ENCODE measurements at regions not wholly inside any gene's neighbourhood (a gene's known extent, or its start where the extent isn't known, plus 50 kb on each side); places are given as distances from the start of the nearest gene placed in this dataset.

DNA sequence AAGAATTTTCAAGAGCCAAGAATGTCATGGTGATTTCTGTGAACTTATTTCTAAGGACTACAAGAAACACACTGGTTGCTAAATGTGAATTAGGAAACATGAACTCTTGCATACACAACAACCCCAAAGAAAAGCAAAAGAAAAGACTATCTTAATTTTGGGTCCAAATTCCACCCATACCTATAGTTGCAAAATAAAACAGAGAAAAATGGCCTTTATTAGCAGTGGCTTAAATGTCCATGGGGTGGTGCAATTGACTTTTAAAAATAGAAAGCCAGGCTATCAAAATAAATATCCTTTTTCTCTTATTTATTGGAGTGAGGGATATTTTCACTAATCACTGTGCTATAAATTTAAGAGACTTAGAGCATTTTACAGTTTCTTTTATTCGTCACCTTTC lies 80.9 kb upstream of the DPYD start:
- DNase-seq: no peak
- Histone ChIP-seq H3K9ac (ENCODE audit: insufficient read depth in 1 of 2, low read length in 2 of 2) (no peak overlapping the region), H3K36me3 (ENCODE audit: control insufficient read depth in 4 of 4, insufficient read depth in 4 of 4, low read length in 4 of 4) (no peaks in the 10 kb centered on the region), H3K27ac (ENCODE audit: low read depth in 1 of 2, low read length in 1 of 2) (no peak overlapping the region), H3K27me3 (ENCODE audit: control insufficient read depth in 3 of 3, insufficient read depth in 3 of 3, low read length in 2 of 3) (no peaks in the 10 kb centered on the region), H3K4me1 (ENCODE audit: control insufficient read depth in 5 of 5, insufficient read depth in 5 of 5, low read length in 5 of 5) (no peaks in the 10 kb centered on the region), H3K4me3 (no peak overlapping the region), H3K9me3 (ENCODE audit: control insufficient read depth in 4 of 4, insufficient read depth in 3 of 4, low read length in 3 of 4) (no peaks in the 10 kb centered on the region)
- TF ChIP-seq, protein P1, sequence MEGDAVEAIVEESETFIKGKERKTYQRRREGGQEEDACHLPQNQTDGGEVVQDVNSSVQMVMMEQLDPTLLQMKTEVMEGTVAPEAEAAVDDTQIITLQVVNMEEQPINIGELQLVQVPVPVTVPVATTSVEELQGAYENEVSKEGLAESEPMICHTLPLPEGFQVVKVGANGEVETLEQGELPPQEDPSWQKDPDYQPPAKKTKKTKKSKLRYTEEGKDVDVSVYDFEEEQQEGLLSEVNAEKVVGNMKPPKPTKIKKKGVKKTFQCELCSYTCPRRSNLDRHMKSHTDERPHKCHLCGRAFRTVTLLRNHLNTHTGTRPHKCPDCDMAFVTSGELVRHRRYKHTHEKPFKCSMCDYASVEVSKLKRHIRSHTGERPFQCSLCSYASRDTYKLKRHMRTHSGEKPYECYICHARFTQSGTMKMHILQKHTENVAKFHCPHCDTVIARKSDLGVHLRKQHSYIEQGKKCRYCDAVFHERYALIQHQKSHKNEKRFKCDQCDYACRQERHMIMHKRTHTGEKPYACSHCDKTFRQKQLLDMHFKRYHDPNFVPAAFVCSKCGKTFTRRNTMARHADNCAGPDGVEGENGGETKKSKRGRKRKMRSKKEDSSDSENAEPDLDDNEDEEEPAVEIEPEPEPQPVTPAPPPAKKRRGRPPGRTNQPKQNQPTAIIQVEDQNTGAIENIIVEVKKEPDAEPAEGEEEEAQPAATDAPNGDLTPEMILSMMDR (IDR thresholded peaks at IDR 0.05; ENCODE audit: control extremely low read depth, extremely low read depth): no peak
- 96 to 97% methylated on average over 1 of the region's 1 CpG for WGBS, 2 donors
- ATAC-seq (ENCODE audit: insufficient read depth, low FRiP score): no peak

DNA sequence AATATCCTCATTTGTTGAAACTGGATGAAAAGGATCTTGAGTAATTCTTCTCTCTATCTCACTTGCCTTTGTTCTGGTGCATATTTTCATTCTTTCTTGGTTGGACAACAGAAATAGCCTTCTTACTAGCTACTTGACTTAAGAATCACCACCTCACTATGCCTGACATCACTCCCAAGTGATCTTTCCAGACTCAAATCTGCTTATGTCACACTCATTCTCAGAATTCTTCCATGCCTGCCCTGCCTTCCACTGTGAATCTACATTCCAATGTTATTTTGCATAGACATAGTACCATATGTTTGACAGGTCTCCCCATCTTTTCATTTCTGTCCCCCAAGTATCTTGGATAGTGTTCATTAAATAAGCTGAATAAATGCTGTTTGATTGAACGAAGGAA lies 78.5 kb upstream of the DPYD start:
- Histone ChIP-seq H3K9me3 (ENCODE audit: control insufficient read depth in 4 of 4, insufficient read depth in 3 of 4, low read length in 3 of 4) (no peaks in the 10 kb centered on the region), H3K4me3 (no peak overlapping the region), H3K36me3 (ENCODE audit: control insufficient read depth in 4 of 4, insufficient read depth in 4 of 4, low read length in 4 of 4) (no peaks in the 10 kb centered on the region), H3K9ac (ENCODE audit: insufficient read depth in 1 of 2, low read length in 2 of 2) (no peak overlapping the region), H3K27ac (ENCODE audit: low read depth in 1 of 2, low read length in 1 of 2) (no peak overlapping the region), H3K4me1 (ENCODE audit: control insufficient read depth in 5 of 5, insufficient read depth in 5 of 5, low read length in 5 of 5) (no peaks in the 10 kb centered on the region), H3K27me3 (ENCODE audit: control insufficient read depth in 3 of 3, insufficient read depth in 3 of 3, low read length in 2 of 3) (no peaks in the 10 kb centered on the region)
- ATAC-seq (ENCODE audit: insufficient read depth, low FRiP score) (no peak), DNase-seq (no peak)
- whole genome bisulfite sequencing, 2 donors: 70 to 91% methylated on average over 1 of the region's 1 CpG
- TF ChIP-seq, protein P1 (IDR thresholded peaks at IDR 0.05; ENCODE audit: control extremely low read depth, extremely low read depth): no peak

DNA sequence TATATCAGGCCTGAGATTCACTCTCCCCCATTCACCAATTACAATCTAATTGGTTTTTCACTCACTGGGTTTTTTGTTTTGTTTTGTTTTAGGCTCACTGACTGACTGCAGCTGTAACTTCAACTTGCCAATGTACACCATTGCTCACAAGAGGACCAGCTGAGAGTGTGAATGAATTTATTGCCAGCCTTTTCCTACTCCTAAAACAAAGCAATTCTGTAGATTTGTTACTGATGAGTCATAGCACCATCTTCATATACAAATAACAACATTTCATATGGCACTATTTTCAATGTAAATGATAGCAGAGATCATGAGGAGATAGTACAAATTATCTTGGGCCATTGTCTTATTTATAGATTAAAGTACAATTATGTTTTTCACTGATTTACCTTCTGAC lies 76.0 kb upstream of the DPYD start:
- Histone ChIP-seq H3K9me3 (ENCODE audit: control insufficient read depth in 4 of 4, insufficient read depth in 3 of 4, low read length in 3 of 4) (no peaks in the 10 kb centered on the region), H3K4me3 (no peak overlapping the region), H3K27ac (ENCODE audit: low read depth in 1 of 2, low read length in 1 of 2) (no peak overlapping the region), H3K36me3 (ENCODE audit: control insufficient read depth in 4 of 4, insufficient read depth in 4 of 4, low read length in 4 of 4) (no peaks in the 10 kb centered on the region), H3K27me3 (ENCODE audit: control insufficient read depth in 3 of 3, insufficient read depth in 3 of 3, low read length in 2 of 3) (no peaks in the 10 kb centered on the region), H3K4me1 (ENCODE audit: control insufficient read depth in 5 of 5, insufficient read depth in 5 of 5, low read length in 5 of 5) (no peaks in the 10 kb centered on the region), H3K9ac (ENCODE audit: insufficient read depth in 1 of 2, low read length in 2 of 2) (no peak overlapping the region)
- DNase-seq (no peak), ATAC-seq (ENCODE audit: insufficient read depth, low FRiP score) (no peak)
- TF ChIP-seq, protein P1 (IDR thresholded peaks at IDR 0.05; ENCODE audit: control extremely low read depth, extremely low read depth): no peak

DNA sequence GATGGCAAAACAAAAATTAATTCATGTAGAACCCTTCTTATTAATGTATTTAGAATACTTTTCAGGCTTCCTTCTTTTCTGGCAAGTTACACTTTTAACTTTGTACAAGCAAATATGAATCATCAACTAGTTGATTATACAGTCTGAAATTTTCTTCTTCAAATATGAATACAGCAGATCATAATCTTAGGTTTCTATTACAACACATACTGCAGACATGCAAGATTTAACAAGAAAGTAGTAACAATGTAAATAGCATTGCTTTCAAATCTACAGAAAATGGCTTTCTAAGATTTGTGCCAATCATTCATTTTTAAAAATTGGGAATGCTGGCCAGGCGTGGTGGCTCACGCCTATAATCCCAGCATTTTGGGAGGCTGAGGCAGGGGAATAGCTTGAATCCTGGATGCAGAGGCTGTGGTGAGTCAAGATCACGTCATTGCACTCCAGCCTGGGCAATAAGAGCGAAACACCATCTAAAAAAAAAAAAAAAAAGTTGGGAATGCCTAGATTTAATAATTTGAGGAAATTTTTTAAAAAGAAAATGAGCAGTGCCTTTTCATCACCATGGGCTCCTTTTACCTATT lies 68.4 kb upstream of the DPYD start:
- 90 to 94% methylated on average over 4 of the region's 4 CpGs for WGBS, 2 donors
- no peak for DNase-seq
- Histone ChIP-seq H3K4me1 (ENCODE audit: control insufficient read depth in 5 of 5, insufficient read depth in 5 of 5, low read length in 5 of 5) (no peaks in the 10 kb centered on the region), H3K27me3 (ENCODE audit: control insufficient read depth in 3 of 3, insufficient read depth in 3 of 3, low read length in 2 of 3) (no peaks in the 10 kb centered on the region), H3K9ac (ENCODE audit: insufficient read depth in 1 of 2, low read length in 2 of 2) (no peak overlapping the region), H3K27ac (ENCODE audit: low read depth in 1 of 2, low read length in 1 of 2) (no peak overlapping the region), H3K36me3 (ENCODE audit: control insufficient read depth in 4 of 4, insufficient read depth in 4 of 4, low read length in 4 of 4) (no peaks in the 10 kb centered on the region), H3K4me3 (no peak overlapping the region), H3K9me3 (ENCODE audit: control insufficient read depth in 4 of 4, insufficient read depth in 3 of 4, low read length in 3 of 4) (no peaks in the 10 kb centered on the region)
- TF ChIP-seq, protein P1 (IDR thresholded peaks at IDR 0.05; ENCODE audit: control extremely low read depth, extremely low read depth): no peak
- ATAC-seq (ENCODE audit: insufficient read depth, low FRiP score): no peak
